Caco-2 (cell line): ENCODE measurements at regions not wholly inside any gene's neighbourhood (a gene's known extent, or its start where the extent isn't known, plus 50 kb on each side); places are given as distances from the start of the nearest gene placed in this dataset.
"Not testable (repeated sequence)": the region's sequence is repeated elsewhere in the genome, so short reads cannot be mapped to it uniquely, and the experiment has no call there.

Source experiments
- BruUV-seq: library from RNA; stranded (reverse); fragments of 400-500 nt; replicated peaks from 2 replicates; lab custom pipeline; 2021; lab: Mats Ljungman, UMichigan
- CTCF ChIA-PET: fragments of 300-600 bp; sonication (Branson Sonifier 250); formaldehyde crosslinking; loops from one replicate; lab custom pipeline; 2022; ENCODE audit warnings: antibody characterized with exemption; lab: Charles Lee
- POLR2A ChIA-PET: fragments of 300-600 bp; sonication (Branson Sonifier 250); formaldehyde crosslinking; loops from one replicate; lab custom pipeline; 2022; ENCODE audit warnings: antibody characterized with exemption; lab: Charles Lee
- DNase-seq, 2 experiments: peaks; one replicate each; pipeline versions ENCODE4 v3.0.0 to v3.0.0-alpha.2; 2020 to 2022
- H3K27me3 ChIP-seq: replicated peaks from 2 replicates; pipeline ENCODE4 v1.6.0; 2011; ENCODE audit warnings: low read length; ENCODE audit not compliant: control insufficient read depth, insufficient read depth
- H3K36me3 ChIP-seq: 2 replicates; pipeline ENCODE4 v1.5.1; 2011; ENCODE audit warnings: low read length; ENCODE audit not compliant: control insufficient read depth, insufficient read depth
- H3K4me1 ChIP-seq: fragments of 250-450 bp; sonication (Bioruptor Pico); 2 replicates; pipeline ENCODE4 v1.5.1; 2020; ENCODE audit warnings: mild to moderate bottlenecking
- H3K4me3 ChIP-seq: 2 replicates; pipeline ENCODE4 v1.5.1; 2011; ENCODE audit warnings: low read depth, mild to moderate bottlenecking, control low read depth, low read length
- H3K9me3 ChIP-seq: fragments of 250-450 bp; sonication (Bioruptor Pico); 2 replicates; pipeline ENCODE4 v1.5.1; 2020; ENCODE audit warnings: mild to moderate bottlenecking, moderate library complexity
- H3K27ac Mint-ChIP-seq: one replicate; pipeline ENCODE4 v1.8.0; 2022; ENCODE audit warnings: mixed read lengths; ENCODE audit not compliant: unreplicated experiment
- H3K27me3 Mint-ChIP-seq: one replicate; pipeline ENCODE4 v1.8.0; 2022; ENCODE audit warnings: mixed read lengths; ENCODE audit not compliant: insufficient read depth, unreplicated experiment
- H3K36me3 Mint-ChIP-seq: one replicate; pipeline ENCODE4 v1.8.0; 2022; ENCODE audit warnings: mild to moderate bottlenecking, mixed read lengths; ENCODE audit not compliant: insufficient read depth, unreplicated experiment
- H3K4me1 Mint-ChIP-seq: one replicate; pipeline ENCODE4 v1.8.0; 2022; ENCODE audit warnings: low read depth, mixed read lengths; ENCODE audit not compliant: unreplicated experiment
- H3K4me3 Mint-ChIP-seq: one replicate; pipeline ENCODE4 v1.8.0; 2022; ENCODE audit warnings: mild to moderate bottlenecking, moderate library complexity, mixed read lengths; ENCODE audit not compliant: unreplicated experiment
- H3K9me3 Mint-ChIP-seq: one replicate; pipeline ENCODE4 v1.8.0; 2022; ENCODE audit warnings: mixed read lengths; ENCODE audit not compliant: unreplicated experiment
- intact Hi-C: fragments of 100-400 bp; cut with micrococcal nuclease; formaldehyde crosslinking; loops from one replicate; pipeline ENCODE4 v1.10.0; 2022; ENCODE audit not compliant: unreplicated experiment
- TF ChIP-seq, protein P1 (sequence below), 2 experiments: fragments of 200-600 bp in 1 of 2; IDR thresholded peaks; 1 replicate in 1 of 2; 2 replicates in 1 of 2; pipeline versions ENCODE4 v1.5.1 to v1.8.0; 2011 to 2022; ENCODE audit warnings: antibody characterized with exemption in 1 of 2, control low read depth in 1 of 2, inconsistent platforms in 1 of 2, low read depth in 1 of 2, low read length in 1 of 2, mild to moderate bottlenecking in 1 of 2, moderate library complexity in 1 of 2; ENCODE audit not compliant: insufficient read depth in 1 of 2, severe bottlenecking in 1 of 2, unreplicated experiment in 1 of 2

DNA sequence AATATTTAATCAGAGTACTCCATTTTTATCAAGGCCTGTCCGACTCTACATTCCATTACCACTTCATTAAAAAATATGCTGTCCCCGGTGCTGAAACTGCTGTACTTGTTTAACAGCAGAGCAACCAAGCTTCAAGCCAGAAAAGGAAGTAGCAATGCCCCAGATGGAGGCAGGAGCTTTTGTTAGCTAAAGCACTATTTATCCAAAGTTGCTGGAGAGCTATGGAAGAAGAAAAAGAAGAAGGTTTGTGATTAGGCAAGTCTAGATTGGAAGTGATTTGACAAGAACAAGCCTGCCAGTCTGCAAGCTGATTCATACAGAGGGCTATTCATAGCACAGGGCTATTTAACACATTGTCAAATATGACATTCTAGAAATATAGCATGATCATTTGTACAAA lies 160.9 kb upstream of the SPTLC3 start:
- TF ChIP-seq, protein P1, sequence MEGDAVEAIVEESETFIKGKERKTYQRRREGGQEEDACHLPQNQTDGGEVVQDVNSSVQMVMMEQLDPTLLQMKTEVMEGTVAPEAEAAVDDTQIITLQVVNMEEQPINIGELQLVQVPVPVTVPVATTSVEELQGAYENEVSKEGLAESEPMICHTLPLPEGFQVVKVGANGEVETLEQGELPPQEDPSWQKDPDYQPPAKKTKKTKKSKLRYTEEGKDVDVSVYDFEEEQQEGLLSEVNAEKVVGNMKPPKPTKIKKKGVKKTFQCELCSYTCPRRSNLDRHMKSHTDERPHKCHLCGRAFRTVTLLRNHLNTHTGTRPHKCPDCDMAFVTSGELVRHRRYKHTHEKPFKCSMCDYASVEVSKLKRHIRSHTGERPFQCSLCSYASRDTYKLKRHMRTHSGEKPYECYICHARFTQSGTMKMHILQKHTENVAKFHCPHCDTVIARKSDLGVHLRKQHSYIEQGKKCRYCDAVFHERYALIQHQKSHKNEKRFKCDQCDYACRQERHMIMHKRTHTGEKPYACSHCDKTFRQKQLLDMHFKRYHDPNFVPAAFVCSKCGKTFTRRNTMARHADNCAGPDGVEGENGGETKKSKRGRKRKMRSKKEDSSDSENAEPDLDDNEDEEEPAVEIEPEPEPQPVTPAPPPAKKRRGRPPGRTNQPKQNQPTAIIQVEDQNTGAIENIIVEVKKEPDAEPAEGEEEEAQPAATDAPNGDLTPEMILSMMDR (IDR thresholded peaks at IDR 0.05; ENCODE audit: insufficient read depth in 1 of 2, low read depth in 1 of 2, low read length in 1 of 2, severe bottlenecking in 1 of 2, unreplicated experiment in 1 of 2) = no peak
- H3K9me3 Mint-ChIP-seq = no peaks in the 10 kb centered on the region
- BruUV-seq = no TSS peak
- H3K4me3 ChIP-seq = no peak overlapping the region
- intact Hi-C loops = no loop called here
- no peaks in the 10 kb centered on the region for H3K36me3 ChIP-seq
- ChIA-PET CTCF (no interaction called here), POLR2A (no interaction called here)
- peak in 1 of 2 experiments; percentile 14 for DNase-seq
- H3K27ac Mint-ChIP-seq = no peak overlapping the region
- no peaks in the 10 kb centered on the region for H3K27me3 ChIP-seq
- no peaks in the 10 kb centered on the region for H3K36me3 Mint-ChIP-seq
- no peaks in the 10 kb centered on the region for H3K4me1 Mint-ChIP-seq
- no peak overlapping the region for H3K4me3 Mint-ChIP-seq
- H3K9me3 ChIP-seq = no peaks in the 10 kb centered on the region
- H3K27me3 Mint-ChIP-seq = peaks cover 12% of the 10 kb centered on the region
- H3K4me1 ChIP-seq = no peaks in the 10 kb centered on the region

DNA sequence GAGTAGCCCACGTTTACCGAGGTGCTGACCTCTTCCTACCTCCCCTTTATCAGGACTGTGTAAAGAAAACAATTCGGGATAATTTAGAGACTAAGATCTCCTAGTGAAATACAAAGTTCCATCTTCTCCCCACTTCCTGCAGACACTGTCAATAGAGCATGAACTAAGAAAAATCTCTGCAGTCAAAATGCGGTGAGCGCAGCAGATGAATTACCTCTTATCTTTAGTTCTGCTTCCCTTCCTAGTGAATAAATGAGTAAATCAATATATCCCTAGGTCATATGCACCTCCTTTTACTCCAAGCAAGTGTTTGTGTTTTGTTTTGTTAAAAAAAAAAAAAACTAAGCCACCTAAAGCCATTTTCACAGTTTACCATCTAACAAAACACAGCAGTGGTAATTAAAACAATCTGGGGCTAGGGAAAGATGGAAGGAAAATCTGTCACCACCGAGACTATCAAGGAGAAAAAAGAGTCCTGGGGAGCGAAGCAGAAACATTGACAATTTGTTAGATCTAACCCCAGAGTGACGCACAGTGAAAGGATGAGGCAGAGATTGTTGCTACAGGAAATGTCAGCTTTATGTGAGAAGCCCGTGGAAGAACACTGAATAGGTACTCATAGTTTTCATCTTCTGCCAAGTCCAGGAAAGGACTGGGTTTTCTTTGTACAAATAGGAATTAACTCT lies 159.4 kb upstream of the SPTLC3 start:
- H3K4me1 ChIP-seq = no peaks in the 10 kb centered on the region
- no peaks in the 10 kb centered on the region for H3K27me3 ChIP-seq
- CTCF ChIA-PET = no interaction called here
- no TSS peak for BruUV-seq
- Mint-ChIP-seq H3K9me3 (no peaks in the 10 kb centered on the region), H3K27me3 (peaks cover 16% of the 10 kb centered on the region), H3K27ac (no peak overlapping the region), H3K4me3 (no peak overlapping the region), H3K36me3 (no peaks in the 10 kb centered on the region), H3K4me1 (no peaks in the 10 kb centered on the region)
- no peaks in the 10 kb centered on the region for H3K36me3 ChIP-seq
- intact Hi-C loops = no loop called here
- TF ChIP-seq, protein P1 (IDR thresholded peaks at IDR 0.05; ENCODE audit: insufficient read depth in 1 of 2, low read depth in 1 of 2, low read length in 1 of 2, severe bottlenecking in 1 of 2, unreplicated experiment in 1 of 2) = no peak
- no peaks in the 10 kb centered on the region for H3K9me3 ChIP-seq
- POLR2A ChIA-PET = no interaction called here
- DNase-seq = no peak
- H3K4me3 ChIP-seq = no peak overlapping the region

DNA sequence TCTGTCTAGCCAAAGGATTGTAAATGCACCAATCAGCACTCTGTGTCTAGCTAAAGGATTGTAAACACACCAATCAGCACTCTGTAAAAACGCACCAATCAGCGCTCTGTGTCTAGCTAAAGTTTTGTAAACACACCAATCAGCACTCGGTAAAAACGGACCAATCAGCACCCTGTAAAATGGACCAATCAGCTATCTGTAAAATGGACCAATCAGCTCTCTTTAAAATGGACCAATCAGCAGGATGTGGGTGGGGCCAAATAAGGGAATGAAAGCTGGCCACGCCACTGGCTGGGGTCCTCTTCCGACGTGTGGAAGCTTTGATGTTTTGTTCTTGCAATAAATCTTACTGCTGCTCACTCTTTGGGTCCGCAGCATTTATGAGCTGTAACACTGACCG lies 151.1 kb upstream of the SPTLC3 start:
- H3K36me3 ChIP-seq, H3K4me1 Mint-ChIP-seq, intact Hi-C loops, H3K36me3 Mint-ChIP-seq, H3K27me3 Mint-ChIP-seq, H3K4me3 Mint-ChIP-seq, CTCF ChIA-PET, H3K4me1 ChIP-seq, H3K27me3 ChIP-seq, POLR2A ChIA-PET, DNase-seq, BruUV-seq, H3K27ac Mint-ChIP-seq, H3K9me3 ChIP-seq, H3K4me3 ChIP-seq: not testable (repeated sequence)
- H3K9me3 Mint-ChIP-seq = peaks cover 18% of the 10 kb centered on the region
